ENCODE measurements at regions not wholly inside any gene's neighbourhood (a gene's known extent, or its start where the extent isn't known, plus 50 kb on each side); places are given as distances from the start of the nearest gene placed in this dataset.

- no peak overlapping the region for H3K4me2 ChIP-seq
- no peak overlapping the region for H3K4me3 ChIP-seq
- H3K27me3 Mint-ChIP-seq (ENCODE audit: insufficient read depth, low read depth), result peaks cover 3% of the 10 kb centered on the region
- H3F3A ChIP-seq (ENCODE audit: low read depth), result no peaks in the 10 kb centered on the region
- H3K9me3 Mint-ChIP-seq, result peaks cover 2% of the 10 kb centered on the region
- no peak overlapping the region for H3K9ac ChIP-seq
- no peak overlapping the region for H3K27ac ChIP-seq
- H3K4me3 Mint-ChIP-seq, result no peak overlapping the region
- H3K36me3 Mint-ChIP-seq, result no peaks in the 10 kb centered on the region
- no peaks in the 10 kb centered on the region for H3K4me1 ChIP-seq
- no peak overlapping the region for H2AFZ ChIP-seq (replicated peaks)
- DNase-seq (ENCODE audit: low spot score), result no peak
- TF ChIP-seq EZH2 (IDR thresholded peaks at IDR 0.05) (no peak), CTCF (IDR thresholded peaks at IDR 0.05) (no peak), EZH2phosphoT487 (IDR thresholded peaks at IDR 0.05) (no peak)
- no peaks in the 10 kb centered on the region for H4K20me1 ChIP-seq (ENCODE audit: low read depth)
- no peaks in the 10 kb centered on the region for H3K79me2 ChIP-seq (ENCODE audit: low read depth)
- peaks cover 1% of the 10 kb centered on the region for H3K4me1 Mint-ChIP-seq
- no peaks in the 10 kb centered on the region for H3K36me3 ChIP-seq
- no peak overlapping the region for H3K27ac Mint-ChIP-seq
- no peaks in the 10 kb centered on the region for H3K27me3 ChIP-seq
- H3K9me3 ChIP-seq (ENCODE audit: low read depth), result no peaks in the 10 kb centered on the region
These were observed 226.8 kb upstream of the GPRIN3 start for GRCh38 chr4:89534356-89534755.

GRCh38 chr4:89531932-89532640 lies 224.5 kb upstream of the GPRIN3 start:
- no peaks in the 10 kb centered on the region for H3K79me2 ChIP-seq (ENCODE audit: low read depth)
- TF ChIP-seq EZH2phosphoT487 (IDR thresholded peaks at IDR 0.05) (no peak), EZH2 (IDR thresholded peaks at IDR 0.05) (no peak), CTCF (IDR thresholded peaks at IDR 0.05) (no peak)
- H3K9me3 ChIP-seq (ENCODE audit: low read depth), result no peaks in the 10 kb centered on the region
- no peaks in the 10 kb centered on the region for H3K27me3 ChIP-seq
- H3K4me3 ChIP-seq, result no peak overlapping the region
- H3K9me3 Mint-ChIP-seq, result peaks cover 4% of the 10 kb centered on the region
- peaks cover 5% of the 10 kb centered on the region for H3K27me3 Mint-ChIP-seq (ENCODE audit: insufficient read depth, low read depth)
- no peaks in the 10 kb centered on the region for H3K4me1 Mint-ChIP-seq
- H3K36me3 ChIP-seq, result no peaks in the 10 kb centered on the region
- H4K20me1 ChIP-seq (ENCODE audit: low read depth), result no peaks in the 10 kb centered on the region
- H2AFZ ChIP-seq (replicated peaks), result no peak overlapping the region
- H3F3A ChIP-seq (ENCODE audit: low read depth), result no peaks in the 10 kb centered on the region
- H3K36me3 Mint-ChIP-seq, result no peaks in the 10 kb centered on the region
- DNase-seq (ENCODE audit: low spot score), result no peak
- no peak overlapping the region for H3K27ac ChIP-seq
- H3K27ac Mint-ChIP-seq, result no peak overlapping the region
- H3K4me1 ChIP-seq, result no peaks in the 10 kb centered on the region
- no peak overlapping the region for H3K9ac ChIP-seq
- H3K4me2 ChIP-seq, result no peak overlapping the region
- H3K4me3 Mint-ChIP-seq, result no peak overlapping the region

GRCh38 chr4:89528526-89529133 lies 221.0 kb upstream of the GPRIN3 start:
- peaks cover 5% of the 10 kb centered on the region for H3K27me3 Mint-ChIP-seq (ENCODE audit: insufficient read depth, low read depth)

More at GRCh38 chr4:89528526-89529133, 221.0 kb upstream of the GPRIN3 start:
- peaks cover 2% of the 10 kb centered on the region for H3K9me3 Mint-ChIP-seq
- Histone ChIP-seq H3K27ac (no peak overlapping the region), H3K4me1 (no peaks in the 10 kb centered on the region), H3K4me2 (no peak overlapping the region), H3F3A (ENCODE audit: low read depth) (no peaks in the 10 kb centered on the region), H2AFZ (replicated peaks) (no peak overlapping the region), H3K79me2 (ENCODE audit: low read depth) (no peaks in the 10 kb centered on the region), H4K20me1 (ENCODE audit: low read depth) (no peaks in the 10 kb centered on the region), H3K27me3 (no peaks in the 10 kb centered on the region), H3K9ac (no peak overlapping the region), H3K9me3 (ENCODE audit: low read depth) (no peaks in the 10 kb centered on the region), H3K4me3 (no peak overlapping the region), H3K36me3 (no peaks in the 10 kb centered on the region)
- H3K4me1 Mint-ChIP-seq, result no peaks in the 10 kb centered on the region
- DNase-seq (ENCODE audit: low spot score), result no peak
- TF ChIP-seq EZH2phosphoT487 (IDR thresholded peaks at IDR 0.05) (no peak), EZH2 (IDR thresholded peaks at IDR 0.05) (no peak), CTCF (IDR thresholded peaks at IDR 0.05) (no peak)
- no peak overlapping the region for H3K4me3 Mint-ChIP-seq
- no peaks in the 10 kb centered on the region for H3K36me3 Mint-ChIP-seq
- H3K27ac Mint-ChIP-seq, result no peak overlapping the region

Measured in neural progenitor cell (in vitro differentiated cells).